Spinal cord (tissue), 9 donors: ENCODE measurements at regions not wholly inside any gene's neighbourhood (a gene's known extent, or its start where the extent isn't known, plus 50 kb on each side); places are given as distances from the start of the nearest gene placed in this dataset.

ENCODE experiments used
- DNase-seq, 6 donors: peaks; one replicate each; pipeline versions ENCODE4 v3.0.0 to v3.0.0-alpha.2; 2013 to 2015; ENCODE audit warnings: low spot score in 6 of 6, low read depth in 4 of 6
- H3K27ac ChIP-seq: one replicate; pipeline ENCODE4 v1.5.1; 2013; ENCODE audit warnings: low read depth, low read length, control low read depth
- H3K27me3 ChIP-seq: one replicate; pipeline ENCODE4 v1.6.1; 2013; ENCODE audit warnings: low read length; ENCODE audit not compliant: control insufficient read depth, insufficient read depth
- H3K36me3 ChIP-seq: one replicate; pipeline ENCODE4 v1.6.1; 2013; ENCODE audit warnings: low read length; ENCODE audit not compliant: control insufficient read depth, insufficient read depth
- H3K4me1 ChIP-seq: one replicate; pipeline ENCODE4 v1.6.1; 2013; ENCODE audit warnings: low read length; ENCODE audit not compliant: control insufficient read depth, insufficient read depth
- H3K4me3 ChIP-seq: one replicate; pipeline ENCODE4 v1.5.1; 2013; ENCODE audit warnings: low read depth, low read length, control low read depth
- H3K9me3 ChIP-seq: one replicate; pipeline ENCODE4 v1.6.1; 2013; ENCODE audit warnings: low read length; ENCODE audit not compliant: control insufficient read depth, insufficient read depth
- WGBS: methylation state at CpG from one replicate; pipeline ENCODE4 v1.1.5; 2013; ENCODE audit warnings: missing lambda C conversion rate; ENCODE audit not compliant: insufficient coverage; 5-methylcytosine and 5-hydroxymethylcytosine counted together
- donor health status: healthy.

GRCh38 chr2:78318275-78318674, 707.2 kb upstream of the REG3G start:
- DNase-seq: no peak
- WGBS: no CpG with 5 or more reads among the region's 2 CpGs
- H3K4me1 ChIP-seq: no peaks in the 10 kb centered on the region
- H3K9me3 ChIP-seq: peaks cover 2% of the 10 kb centered on the region
- no peaks in the 10 kb centered on the region for H3K27me3 ChIP-seq
- H3K36me3 ChIP-seq: no peaks in the 10 kb centered on the region
- no peak overlapping the region for H3K27ac ChIP-seq
- no peak overlapping the region for H3K4me3 ChIP-seq

GRCh38 chr2:78330193-78330592, 695.3 kb upstream of the REG3G start:
- Histone ChIP-seq H3K27ac (no peak overlapping the region), H3K4me3 (no peak overlapping the region)

GRCh38 chr2:78351208-78351607, 674.3 kb upstream of the REG3G start:
- DNase-seq: peak in 2 of 6 donors; percentile 2 to 45
- Histone ChIP-seq H3K4me1 (no peaks in the 10 kb centered on the region), H3K36me3 (no peaks in the 10 kb centered on the region), H3K4me3 (no peak overlapping the region), H3K27ac (no peak overlapping the region), H3K9me3 (no peaks in the 10 kb centered on the region), H3K27me3 (no peaks in the 10 kb centered on the region)
- no CpG with 5 or more reads among the region's 3 CpGs for WGBS

More at GRCh38 chr2:78330193-78330592, 695.3 kb upstream of the REG3G start:
- DNase-seq: peak in 1 of 6 donors; percentile 20
- H3K27me3 ChIP-seq: no peaks in the 10 kb centered on the region
- H3K36me3 ChIP-seq: no peaks in the 10 kb centered on the region
- no peaks in the 10 kb centered on the region for H3K9me3 ChIP-seq
- H3K4me1 ChIP-seq: no peaks in the 10 kb centered on the region

- Histone ChIP-seq H3K36me3 (no peaks in the 10 kb centered on the region), H3K4me1 (no peaks in the 10 kb centered on the region), H3K4me3 (no peak overlapping the region), H3K9me3 (no peaks in the 10 kb centered on the region), H3K27ac (no peak overlapping the region), H3K27me3 (no peaks in the 10 kb centered on the region)
- DNase-seq: no peak
- WGBS: no CpG with 5 or more reads among the region's 1 CpG
Measured at GRCh38 chr2:78353168-78353567, 672.3 kb upstream of the REG3G start.

- Histone ChIP-seq H3K4me1 (no peaks in the 10 kb centered on the region), H3K36me3 (no peaks in the 10 kb centered on the region), H3K4me3 (no peak overlapping the region), H3K9me3 (no peaks in the 10 kb centered on the region), H3K27ac (no peak overlapping the region), H3K27me3 (no peaks in the 10 kb centered on the region)
- DNase-seq: no peak
- WGBS: 100% methylated on average over 2 of the region's 2 CpGs
Measured at GRCh38 chr2:78355967-78356366, 669.5 kb upstream of the REG3G start.

- Histone ChIP-seq H3K4me3 (no peak overlapping the region), H3K36me3 (no peaks in the 10 kb centered on the region), H3K4me1 (no peaks in the 10 kb centered on the region), H3K9me3 (no peaks in the 10 kb centered on the region), H3K27me3 (no peaks in the 10 kb centered on the region), H3K27ac (peak overlapping the region; percentile 33)
- no CpG with 5 or more reads among the region's 2 CpGs for WGBS
- DNase-seq: peak in 3 of 6 donors; percentile 1 to 34 (median 5)
Measured at GRCh38 chr2:78383576-78383975, 641.9 kb upstream of the REG3G start.

GRCh38 chr2:78397198-78397597, 628.3 kb upstream of the REG3G start:
- Histone ChIP-seq H3K27me3 (no peaks in the 10 kb centered on the region), H3K4me3 (no peak overlapping the region), H3K9me3 (peaks cover 4% of the 10 kb centered on the region), H3K4me1 (no peaks in the 10 kb centered on the region), H3K36me3 (no peaks in the 10 kb centered on the region), H3K27ac (no peak overlapping the region)
- no peak for DNase-seq
- WGBS: 87% methylated on average over 6 of the region's 6 CpGs

GRCh38 chr2:78407960-78408794, 617.3 kb upstream of the REG3G start:
- H3K4me1 ChIP-seq: no peaks in the 10 kb centered on the region
- H3K9me3 ChIP-seq: no peaks in the 10 kb centered on the region
- no peak overlapping the region for H3K27ac ChIP-seq
- no peaks in the 10 kb centered on the region for H3K27me3 ChIP-seq
- WGBS: 96% methylated on average over 6 of the region's 7 CpGs
- H3K4me3 ChIP-seq: no peak overlapping the region
- no peak for DNase-seq
- H3K36me3 ChIP-seq: no peaks in the 10 kb centered on the region

GRCh38 chr2:78408795-78409118, 616.7 kb upstream of the REG3G start:
- no peaks in the 10 kb centered on the region for H3K36me3 ChIP-seq
- no peak overlapping the region for H3K4me3 ChIP-seq
- no peaks in the 10 kb centered on the region for H3K4me1 ChIP-seq
- no peak overlapping the region for H3K27ac ChIP-seq
- H3K27me3 ChIP-seq: no peaks in the 10 kb centered on the region
- DNase-seq: peak in 1 of 6 donors; percentile 6
- WGBS: 93% methylated on average over 2 of the region's 2 CpGs
- H3K9me3 ChIP-seq: no peaks in the 10 kb centered on the region

GRCh38 chr2:78411303-78411702, 614.2 kb upstream of the REG3G start:
- peak in 1 of 6 donors; percentile 28 for DNase-seq

More at GRCh38 chr2:78411303-78411702, 614.2 kb upstream of the REG3G start:
- H3K27me3 ChIP-seq: no peaks in the 10 kb centered on the region
- H3K27ac ChIP-seq: no peak overlapping the region
- no peaks in the 10 kb centered on the region for H3K9me3 ChIP-seq
- H3K4me1 ChIP-seq: no peaks in the 10 kb centered on the region
- H3K36me3 ChIP-seq: no peaks in the 10 kb centered on the region
- H3K4me3 ChIP-seq: no peak overlapping the region
